PC-3 (cell line): ENCODE measurements at regions not wholly inside any gene's neighbourhood (a gene's known extent, or its start where the extent isn't known, plus 50 kb on each side); places are given as distances from the start of the nearest gene placed in this dataset.
A peak's percentile ranks its signal among the peaks of the same experiment; 100 is the strongest.

ENCODE experiments used
- ATAC-seq: fragments of 200-7000 bp; cut with Tn5 transposase; 2 replicates; pipeline ENCODE4 v1.9.1; 2020; ENCODE audit warnings: mild to moderate bottlenecking, moderate library complexity
- BruUV-seq: library from RNA; stranded (reverse); fragments of 400-500 nt; replicated peaks from 2 replicates; lab custom pipeline; 2021; lab: Mats Ljungman, UMichigan
- CTCF ChIA-PET: fragments of 300-600 bp; sonication (Branson Sonifier 250); formaldehyde crosslinking; loops from one replicate; lab custom pipeline; 2022; ENCODE audit warnings: antibody characterized with exemption; lab: Charles Lee
- POLR2A ChIA-PET: fragments of 300-600 bp; sonication (Branson Sonifier 250); formaldehyde crosslinking; loops from one replicate; lab custom pipeline; 2022; ENCODE audit warnings: antibody characterized with exemption; ENCODE audit not compliant: unreplicated experiment; lab: Charles Lee
- DNase-seq: peaks from one replicate; pipeline ENCODE4 v3.0.0-alpha.2; 2015
- H2AFZ ChIP-seq: fragments of 300-600 bp; sonication (generic); 2 replicates; pipeline ENCODE4 v1.6.0; 2016; ENCODE audit warnings: antibody characterized with exemption, low read length
- H3F3A ChIP-seq: fragments of 300-600 bp; sonication (generic); one replicate; pipeline ENCODE4 v1.6.0; 2017; ENCODE audit warnings: antibody characterized with exemption, low read length, control low read depth, mild to moderate bottlenecking; ENCODE audit not compliant: unreplicated experiment
- H3K27ac ChIP-seq: fragments of 300-600 bp; sonication (generic); 2 replicates; pipeline ENCODE4 v1.5.1; 2016; ENCODE audit warnings: mild to moderate bottlenecking, low read length
- H3K27me3 ChIP-seq: fragments of 300-600 bp; sonication (generic); 2 replicates; pipeline ENCODE4 v1.6.1; 2016; ENCODE audit warnings: low read length, mixed read lengths
- H3K36me3 ChIP-seq: fragments of 300-600 bp; sonication (generic); 2 replicates; pipeline ENCODE4 v1.6.1; 2016; ENCODE audit warnings: low read depth, mixed run types, low read length, mixed read lengths
- H3K4me1 ChIP-seq: fragments of 300-600 bp; sonication (generic); 2 replicates; pipeline ENCODE4 v1.5.1; 2016; ENCODE audit warnings: low read length; ENCODE audit not compliant: insufficient read depth
- H3K4me2 ChIP-seq: fragments of 300-600 bp; sonication (generic); 2 replicates; pipeline ENCODE4 v1.6.0; 2016; ENCODE audit warnings: low read length
- H3K4me3 ChIP-seq: fragments of 300-600 bp; sonication (generic); 2 replicates; pipeline ENCODE4 v1.5.1; 2016; ENCODE audit warnings: mild to moderate bottlenecking, low read length, mixed read lengths
- H3K79me2 ChIP-seq: fragments of 300-600 bp; sonication (generic); 2 replicates; pipeline ENCODE4 v1.6.1; 2017; ENCODE audit warnings: low read length, mixed read lengths
- H3K9ac ChIP-seq: fragments of 300-600 bp; sonication (generic); 2 replicates; pipeline ENCODE4 v1.6.0; 2016; ENCODE audit warnings: mild to moderate bottlenecking, low read length
- H3K9me2 ChIP-seq: fragments of 300-600 bp; sonication (generic); replicated peaks from 2 replicates; pipeline ENCODE4 v1.6.1; 2016; ENCODE audit warnings: mixed run types, low read length, mixed read lengths
- H3K9me3 ChIP-seq: fragments of 300-600 bp; sonication (generic); 2 replicates; pipeline ENCODE4 v1.6.1; 2016; ENCODE audit warnings: low read length, mixed read lengths
- H4K20me1 ChIP-seq: fragments of 300-600 bp; sonication (generic); 2 replicates; pipeline ENCODE4 v1.6.1; 2016; ENCODE audit warnings: low read length, mixed read lengths
- CTCF ChIP-seq: fragments of 300-600 bp; sonication (generic); conservative IDR thresholded peaks from 2 replicates; pipeline ENCODE4 v1.5.1; 2017; ENCODE audit warnings: antibody characterized with exemption, low read depth, mild to moderate bottlenecking, low read length
- EZH2 ChIP-seq: fragments of 300-600 bp; sonication (generic); IDR thresholded peaks from one replicate; pipeline ENCODE4 v1.6.1; 2017; ENCODE audit warnings: antibody characterized with exemption, mild to moderate bottlenecking, low read length; ENCODE audit not compliant: unreplicated experiment
- EZH2phosphoT487 ChIP-seq: fragments of 300-600 bp; sonication (generic); IDR thresholded peaks from 2 replicates; pipeline ENCODE4 v1.6.1; 2018; ENCODE audit warnings: mild to moderate bottlenecking, antibody characterized with exemption, low read length, borderline replicate concordance
- intact Hi-C: fragments of 100-400 bp; cut with micrococcal nuclease; formaldehyde crosslinking; loops from 2 replicates; pipeline ENCODE4 v1.9.0; 2023

DNA sequence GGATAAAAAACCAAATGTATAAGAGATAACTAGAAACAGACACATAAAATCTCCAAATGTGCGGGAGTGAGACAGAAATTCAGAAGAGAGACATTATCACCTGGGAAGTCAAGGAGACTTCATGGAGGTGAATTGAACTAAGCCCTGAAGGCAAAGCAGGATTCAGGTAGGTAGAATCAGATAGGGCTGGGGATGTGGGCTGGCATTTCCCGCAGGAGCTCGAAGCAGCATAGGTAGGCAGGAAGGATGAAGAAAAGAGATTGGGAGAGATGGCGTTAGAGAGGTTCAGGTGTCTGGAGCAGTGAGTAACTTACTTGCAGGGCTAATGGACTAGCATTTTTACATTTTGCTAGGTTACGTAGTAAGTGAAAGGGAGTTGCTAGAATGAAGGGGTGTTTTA is 58.2 kb upstream of the NRP1 start:
- no peaks in the 10 kb centered on the region for H3F3A ChIP-seq
- H3K36me3 ChIP-seq, result peaks cover 5% of the 10 kb centered on the region; the same call in 1 of the 2 replicates
- H3K9ac ChIP-seq, result no peak overlapping the region
- no peak overlapping the region for H3K27ac ChIP-seq
- ChIA-PET POLR2A (no interaction called here), CTCF (no interaction called here)
- TF ChIP-seq EZH2phosphoT487 (no peak), CTCF (no peak), EZH2 (no peak)
- no peaks in the 10 kb centered on the region for H4K20me1 ChIP-seq
- no peaks in the 10 kb centered on the region for H3K79me2 ChIP-seq
- no peak overlapping the region for H3K4me2 ChIP-seq
- H3K9me2 ChIP-seq, result no peaks in the 10 kb centered on the region
- BruUV-seq, result no TSS peak
- peaks cover 10% of the 10 kb centered on the region for H3K9me3 ChIP-seq
- H3K4me3 ChIP-seq, result no peak overlapping the region
- ATAC-seq (no peak), DNase-seq (no peak)
- H2AFZ ChIP-seq, result no peak overlapping the region
- H3K27me3 ChIP-seq, result no peaks in the 10 kb centered on the region
- peaks cover 9% of the 10 kb centered on the region for H3K4me1 ChIP-seq
- intact Hi-C loops, result no loop called here

- no peaks in the 10 kb centered on the region for H3K27me3 ChIP-seq
- H3F3A ChIP-seq, result no peaks in the 10 kb centered on the region
- H3K79me2 ChIP-seq, result no peaks in the 10 kb centered on the region
- ChIA-PET CTCF (no interaction called here), POLR2A (no interaction called here)
- ATAC-seq (no peak), DNase-seq (no peak)
- no peak overlapping the region for H3K4me2 ChIP-seq
- no peak for TF ChIP-seq EZH2
- no peak for TF ChIP-seq CTCF
- TF ChIP-seq EZH2phosphoT487, result no peak
- H3K4me3 ChIP-seq, result no peak overlapping the region
- peaks cover 2% of the 10 kb centered on the region; the same call in 1 of the 2 replicates for H3K36me3 ChIP-seq
- peaks cover 9% of the 10 kb centered on the region for H3K4me1 ChIP-seq
- no peak overlapping the region for H3K9ac ChIP-seq
- no peak overlapping the region for H2AFZ ChIP-seq
- intact Hi-C loops, result no loop called here
- no TSS peak for BruUV-seq
- no peak overlapping the region for H3K27ac ChIP-seq
- no peaks in the 10 kb centered on the region for H3K9me2 ChIP-seq
- no peaks in the 10 kb centered on the region for H4K20me1 ChIP-seq
- H3K9me3 ChIP-seq, result peaks cover 4% of the 10 kb centered on the region
These were observed 57.4 kb upstream of the NRP1 start for GRCh38 chr10:33391611-33392465.

DNA sequence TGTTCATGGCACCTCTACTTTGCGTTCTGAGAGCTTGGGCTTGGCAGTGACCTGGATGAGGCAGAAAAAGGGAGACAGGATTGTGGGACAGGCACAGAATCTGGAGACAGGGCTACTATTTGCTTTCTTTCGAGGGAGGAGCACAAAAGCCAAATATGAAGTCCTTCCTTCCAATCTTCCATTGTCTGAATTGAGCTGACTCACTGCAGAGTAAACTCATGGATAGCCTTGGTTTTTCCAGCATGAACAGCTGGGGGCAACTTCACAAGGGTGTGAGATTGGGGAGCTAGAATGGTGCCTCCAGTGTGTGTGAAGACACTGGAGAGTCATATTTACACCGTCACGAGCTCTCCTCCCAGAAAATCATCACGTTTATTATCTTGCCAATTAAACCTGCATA is 55.6 kb upstream of the NRP1 start:
- no peaks in the 10 kb centered on the region for H3K36me3 ChIP-seq
- intact Hi-C loops, result no loop called here
- H3K9me2 ChIP-seq, result no peaks in the 10 kb centered on the region
- no peak for TF ChIP-seq EZH2phosphoT487
- TF ChIP-seq CTCF, result peak; percentile 15; the same call in 1 of the 2 replicates
- no peak for TF ChIP-seq EZH2
- peak; percentile 84 for DNase-seq
- no TSS peak for BruUV-seq
- H3K4me1 ChIP-seq, result peaks cover 9% of the 10 kb centered on the region
- peak overlapping the region; percentile 54 for H2AFZ ChIP-seq
- peak overlapping the region; percentile 6 for H3K4me2 ChIP-seq
- no peaks in the 10 kb centered on the region for H3F3A ChIP-seq
- H3K27ac ChIP-seq, result peak overlapping the region; percentile 7
- POLR2A ChIA-PET, result no interaction called here
- no peaks in the 10 kb centered on the region for H3K27me3 ChIP-seq
- CTCF ChIA-PET, result no interaction called here
- peak; percentile 90 for ATAC-seq
- H3K9me3 ChIP-seq, result no peaks in the 10 kb centered on the region
- no peaks in the 10 kb centered on the region for H4K20me1 ChIP-seq
- H3K79me2 ChIP-seq, result no peaks in the 10 kb centered on the region
- no peak overlapping the region for H3K9ac ChIP-seq
- no peak overlapping the region for H3K4me3 ChIP-seq
